Neural cell (in vitro differentiated cells): ENCODE measurements at regions not wholly inside any gene's neighbourhood (a gene's known extent, or its start where the extent isn't known, plus 50 kb on each side); places are given as distances from the start of the nearest gene placed in this dataset.

ENCODE experiments used
- EZH2 ChIP-seq: fragments of 200-600, 300-800 bp; shearing (Covaris generic), sonication (generic); IDR thresholded peaks from 2 replicates; pipeline ENCODE4 v1.6.1; 2014; ENCODE audit warnings: antibody characterized with exemption, low read length, borderline replicate concordance, mild to moderate bottlenecking; ENCODE audit not compliant: insufficient read depth, poor library complexity, severe bottlenecking
- TF ChIP-seq, protein P1 (sequence below): fragments of 450-650 bp; IDR thresholded peaks from 2 replicates; pipeline ENCODE4 v1.5.1; 2014; ENCODE audit warnings: antibody characterized with exemption, mild to moderate bottlenecking, moderate library complexity; ENCODE audit not compliant: poor library complexity, severe bottlenecking

DNA sequence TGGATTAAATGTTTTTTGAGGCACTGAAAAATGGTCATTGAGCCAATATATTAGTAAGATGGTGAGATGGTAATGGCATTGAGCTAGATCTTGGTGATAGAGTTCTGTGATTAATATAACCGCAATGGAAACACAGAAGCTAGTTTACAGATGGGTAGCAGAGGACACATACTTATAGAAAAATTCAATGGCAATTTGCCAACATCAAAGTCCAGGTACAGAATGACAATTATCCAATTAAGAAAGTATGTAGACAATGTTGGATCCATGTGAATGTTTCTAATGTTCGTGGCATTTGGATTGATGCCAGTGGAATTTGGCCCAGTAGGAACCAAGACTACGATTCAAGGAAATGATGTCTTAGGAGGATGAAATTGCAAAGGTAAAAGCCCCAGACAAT, 187.8 kb downstream of the GNAT3 start:
- TF ChIP-seq, protein P1, sequence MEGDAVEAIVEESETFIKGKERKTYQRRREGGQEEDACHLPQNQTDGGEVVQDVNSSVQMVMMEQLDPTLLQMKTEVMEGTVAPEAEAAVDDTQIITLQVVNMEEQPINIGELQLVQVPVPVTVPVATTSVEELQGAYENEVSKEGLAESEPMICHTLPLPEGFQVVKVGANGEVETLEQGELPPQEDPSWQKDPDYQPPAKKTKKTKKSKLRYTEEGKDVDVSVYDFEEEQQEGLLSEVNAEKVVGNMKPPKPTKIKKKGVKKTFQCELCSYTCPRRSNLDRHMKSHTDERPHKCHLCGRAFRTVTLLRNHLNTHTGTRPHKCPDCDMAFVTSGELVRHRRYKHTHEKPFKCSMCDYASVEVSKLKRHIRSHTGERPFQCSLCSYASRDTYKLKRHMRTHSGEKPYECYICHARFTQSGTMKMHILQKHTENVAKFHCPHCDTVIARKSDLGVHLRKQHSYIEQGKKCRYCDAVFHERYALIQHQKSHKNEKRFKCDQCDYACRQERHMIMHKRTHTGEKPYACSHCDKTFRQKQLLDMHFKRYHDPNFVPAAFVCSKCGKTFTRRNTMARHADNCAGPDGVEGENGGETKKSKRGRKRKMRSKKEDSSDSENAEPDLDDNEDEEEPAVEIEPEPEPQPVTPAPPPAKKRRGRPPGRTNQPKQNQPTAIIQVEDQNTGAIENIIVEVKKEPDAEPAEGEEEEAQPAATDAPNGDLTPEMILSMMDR = no peak
- TF ChIP-seq EZH2 = no peak
